ENCODE measurements at regions not wholly inside any gene's neighbourhood (a gene's known extent, or its start where the extent isn't known, plus 50 kb on each side); places are given as distances from the start of the nearest gene placed in this dataset.
"Not testable (repeated sequence)": the region's sequence is repeated elsewhere in the genome, so short reads cannot be mapped to it uniquely, and the experiment has no call there.

DNA sequence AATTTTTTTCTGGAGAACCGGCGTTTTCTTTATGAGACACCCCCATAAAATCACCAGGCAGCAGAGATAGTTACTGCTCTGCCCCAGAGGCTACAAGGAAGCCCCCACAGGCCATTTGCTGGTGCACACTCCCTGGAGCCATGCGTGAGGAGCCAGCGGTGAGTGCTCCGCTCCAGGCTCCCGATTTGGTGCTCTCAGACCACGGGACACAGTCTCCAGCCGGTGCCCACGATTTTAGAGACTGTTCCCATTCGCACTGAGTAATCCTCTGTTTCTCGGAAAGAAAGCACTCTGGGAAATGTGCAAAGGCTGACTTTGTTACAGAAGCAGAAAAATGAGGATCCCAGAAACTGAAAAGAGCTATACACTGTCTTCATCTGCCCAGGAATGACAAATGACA lies 104.9 kb downstream of the RNASET2 start:
- no peak for DNase-seq (ENCODE audit: low spot score in 2 of 2)
- H3K4me1 ChIP-seq: no peaks in the 10 kb centered on the region
- no peak for TF ChIP-seq EP300 (IDR thresholded peaks at IDR 0.05)
- no peak for TF ChIP-seq POLR2A (IDR thresholded peaks at IDR 0.05)
- TF ChIP-seq, protein P1, sequence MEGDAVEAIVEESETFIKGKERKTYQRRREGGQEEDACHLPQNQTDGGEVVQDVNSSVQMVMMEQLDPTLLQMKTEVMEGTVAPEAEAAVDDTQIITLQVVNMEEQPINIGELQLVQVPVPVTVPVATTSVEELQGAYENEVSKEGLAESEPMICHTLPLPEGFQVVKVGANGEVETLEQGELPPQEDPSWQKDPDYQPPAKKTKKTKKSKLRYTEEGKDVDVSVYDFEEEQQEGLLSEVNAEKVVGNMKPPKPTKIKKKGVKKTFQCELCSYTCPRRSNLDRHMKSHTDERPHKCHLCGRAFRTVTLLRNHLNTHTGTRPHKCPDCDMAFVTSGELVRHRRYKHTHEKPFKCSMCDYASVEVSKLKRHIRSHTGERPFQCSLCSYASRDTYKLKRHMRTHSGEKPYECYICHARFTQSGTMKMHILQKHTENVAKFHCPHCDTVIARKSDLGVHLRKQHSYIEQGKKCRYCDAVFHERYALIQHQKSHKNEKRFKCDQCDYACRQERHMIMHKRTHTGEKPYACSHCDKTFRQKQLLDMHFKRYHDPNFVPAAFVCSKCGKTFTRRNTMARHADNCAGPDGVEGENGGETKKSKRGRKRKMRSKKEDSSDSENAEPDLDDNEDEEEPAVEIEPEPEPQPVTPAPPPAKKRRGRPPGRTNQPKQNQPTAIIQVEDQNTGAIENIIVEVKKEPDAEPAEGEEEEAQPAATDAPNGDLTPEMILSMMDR (IDR thresholded peaks at IDR 0.05): no peak
- no peak for TF ChIP-seq POLR2AphosphoS5 (IDR thresholded peaks at IDR 0.05)
- no peaks in the 10 kb centered on the region for H3K36me3 ChIP-seq
- no peak overlapping the region for H3K27ac ChIP-seq
- WGBS: 94% methylated on average over 11 of the region's 11 CpGs
- H3K9me3 ChIP-seq: peaks cover 4% of the 10 kb centered on the region
- no peak overlapping the region for H3K4me3 ChIP-seq
- no peaks in the 10 kb centered on the region for H3K27me3 ChIP-seq

DNA sequence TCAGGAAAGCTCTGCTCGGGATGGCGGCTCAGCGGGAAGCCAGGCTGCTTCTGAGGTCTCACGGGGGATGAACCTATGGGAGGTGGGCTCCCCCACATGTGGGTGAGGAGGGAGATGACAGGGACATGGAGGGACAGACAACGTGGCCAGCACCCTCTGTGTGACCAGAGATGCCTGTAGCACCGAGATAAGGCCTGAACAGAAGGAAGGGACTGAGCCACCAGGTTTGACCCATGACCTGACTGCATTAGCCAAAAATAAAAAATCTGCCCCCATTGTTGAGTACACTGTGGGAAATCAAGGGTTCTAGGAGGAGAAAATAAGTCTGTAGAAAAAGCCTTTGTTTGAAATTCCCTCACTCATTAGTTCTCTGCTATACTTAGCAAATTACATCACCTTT lies 105.7 kb downstream of the RNASET2 start:
- Histone ChIP-seq H3K9me3 (peaks cover 4% of the 10 kb centered on the region), H3K27ac (no peak overlapping the region), H3K36me3 (no peaks in the 10 kb centered on the region), H3K4me3 (no peak overlapping the region), H3K4me1 (no peaks in the 10 kb centered on the region), H3K27me3 (no peaks in the 10 kb centered on the region)
- no peak for DNase-seq (ENCODE audit: low spot score in 2 of 2)
- no peak for TF ChIP-seq POLR2AphosphoS5 (IDR thresholded peaks at IDR 0.05)
- TF ChIP-seq POLR2A (IDR thresholded peaks at IDR 0.05): no peak
- TF ChIP-seq EP300 (IDR thresholded peaks at IDR 0.05): no peak
- TF ChIP-seq, protein P1 (IDR thresholded peaks at IDR 0.05): no peak
- WGBS: 76% methylated on average over 6 of the region's 6 CpGs

DNA sequence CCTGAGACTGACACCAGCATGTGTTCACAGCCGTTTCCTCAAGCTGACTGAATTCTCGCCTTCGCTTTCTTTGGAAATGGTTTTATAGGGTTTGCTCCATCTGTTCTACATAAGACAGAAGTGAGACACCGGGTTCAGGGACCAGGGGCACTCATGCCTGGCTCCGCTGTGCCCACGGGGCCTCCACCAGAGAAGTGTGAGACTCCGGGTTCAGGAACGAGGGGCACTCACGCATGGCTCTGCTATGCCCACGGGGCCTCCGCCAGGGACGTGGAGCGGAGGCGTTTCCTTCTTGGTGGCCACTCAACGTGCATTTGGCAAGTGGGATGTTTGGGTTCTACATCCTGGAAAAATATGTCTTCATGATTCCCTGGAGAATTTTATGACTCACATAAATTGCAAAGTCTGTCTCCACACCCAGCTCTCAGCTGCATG lies 106.6 kb downstream of the RNASET2 start:
- H3K4me1 ChIP-seq: no peaks in the 10 kb centered on the region
- H3K36me3 ChIP-seq: no peaks in the 10 kb centered on the region
- H3K27me3 ChIP-seq: no peaks in the 10 kb centered on the region
- no peak overlapping the region for H3K4me3 ChIP-seq
- DNase-seq (ENCODE audit: low spot score in 2 of 2): no peak
- TF ChIP-seq, protein P1 (IDR thresholded peaks at IDR 0.05): no peak
- TF ChIP-seq POLR2AphosphoS5 (IDR thresholded peaks at IDR 0.05): no peak
- TF ChIP-seq POLR2A (IDR thresholded peaks at IDR 0.05): no peak
- TF ChIP-seq EP300 (IDR thresholded peaks at IDR 0.05): no peak
- H3K9me3 ChIP-seq: peaks cover 4% of the 10 kb centered on the region
- H3K27ac ChIP-seq: no peak overlapping the region
- WGBS: 80% methylated on average over 14 of the region's 15 CpGs

DNA sequence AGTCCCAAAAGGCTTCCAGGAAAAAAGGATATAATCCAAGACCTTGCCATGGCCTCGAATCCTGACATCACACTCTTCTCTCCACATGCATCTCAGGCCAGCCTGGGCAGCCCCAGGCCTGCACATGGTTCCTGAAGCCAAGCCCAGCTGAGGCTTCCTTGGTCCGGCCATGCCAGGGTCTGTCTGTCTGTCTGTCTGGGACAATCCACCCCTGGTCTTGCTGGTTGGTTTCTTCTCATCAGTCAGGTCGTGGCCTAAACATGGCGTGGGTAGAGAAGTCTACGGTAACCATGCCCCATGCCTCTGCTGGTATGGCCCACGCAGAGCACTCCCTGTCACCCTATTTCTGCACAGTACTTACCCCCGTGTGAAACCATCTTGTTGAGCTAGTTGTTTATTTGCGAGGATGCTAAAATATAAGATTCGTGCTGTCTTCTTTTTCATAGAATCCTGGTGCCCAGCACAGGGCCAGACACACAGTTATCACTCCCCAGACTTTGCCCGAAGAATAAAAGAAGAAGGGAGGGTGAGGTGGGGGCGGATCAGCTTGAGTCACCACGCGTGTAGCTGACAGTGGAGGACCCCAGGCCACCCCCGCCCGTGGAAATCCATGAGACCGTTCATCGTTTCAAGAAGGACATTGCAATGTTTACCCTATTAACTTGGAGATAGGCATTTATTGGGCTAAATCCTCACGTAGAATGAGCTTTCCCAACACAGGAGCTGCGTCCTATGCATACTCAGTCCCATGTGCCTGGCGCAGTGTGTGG lies 107.2 kb downstream of the RNASET2 start:
- no peak for DNase-seq (ENCODE audit: low spot score in 2 of 2)
- Histone ChIP-seq H3K9me3 (peaks cover 4% of the 10 kb centered on the region), H3K36me3 (no peaks in the 10 kb centered on the region), H3K27me3 (no peaks in the 10 kb centered on the region), H3K4me1 (no peaks in the 10 kb centered on the region), H3K27ac (no peak overlapping the region), H3K4me3 (no peak overlapping the region)
- WGBS: 93% methylated on average over 20 of the region's 20 CpGs
- TF ChIP-seq POLR2AphosphoS5 (IDR thresholded peaks at IDR 0.05) (no peak), EP300 (IDR thresholded peaks at IDR 0.05) (no peak), POLR2A (IDR thresholded peaks at IDR 0.05) (no peak)
- TF ChIP-seq, protein P1 (IDR thresholded peaks at IDR 0.05): no peak

DNA sequence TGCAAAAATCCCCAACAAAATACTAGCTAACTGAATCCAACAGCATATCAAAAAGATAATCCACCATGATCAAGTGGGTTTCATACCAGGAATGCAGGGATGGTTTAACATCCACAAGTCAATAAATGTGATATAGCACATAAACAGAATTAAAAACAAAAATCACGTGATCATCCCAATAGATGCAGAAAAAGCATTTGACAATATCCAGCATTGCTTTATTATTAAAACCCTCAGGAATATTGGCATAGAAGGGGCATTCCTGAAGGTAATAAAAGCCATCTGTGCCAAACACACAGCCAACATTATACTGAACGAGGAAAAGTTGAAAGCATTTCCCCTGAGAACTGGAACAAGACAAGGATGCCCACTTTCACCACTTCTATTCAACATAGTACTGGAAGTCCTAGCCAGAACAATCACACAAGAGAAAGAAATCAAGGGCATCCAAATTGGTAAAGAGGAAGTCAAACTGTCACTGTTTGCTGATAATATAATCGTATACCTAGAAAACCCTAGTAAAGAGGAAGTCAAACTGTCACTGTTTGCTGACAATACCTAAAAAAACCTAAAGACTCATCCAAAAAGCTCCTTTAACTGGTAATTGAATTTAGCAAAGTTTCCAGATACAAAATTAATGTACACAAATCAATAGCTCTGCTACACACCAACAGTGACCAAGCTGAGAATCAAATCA lies 109.8 kb downstream of the RNASET2 start:
- H3K27me3 ChIP-seq; DNase-seq (ENCODE audit: low spot score in 2 of 2); H3K4me3 ChIP-seq; H3K27ac ChIP-seq; H3K9me3 ChIP-seq; H3K36me3 ChIP-seq; H3K4me1 ChIP-seq: not testable (repeated sequence)
- WGBS: 23% methylated on average over 3 of the region's 3 CpGs
